ENCODE measurements at regions not wholly inside any gene's neighbourhood (a gene's known extent, or its start where the extent isn't known, plus 50 kb on each side); places are given as distances from the start of the nearest gene placed in this dataset.

GRCh38 chr11:122393209-122393860 lies 262.2 kb upstream of the UBASH3B start:
- H3K9me3 ChIP-seq: peaks cover 0 to 3% (median 0%) of the 10 kb centered on the region in 3 donors
- no peaks in the 10 kb centered on the region for H3K27me3 ChIP-seq
- intact Hi-C loops (cut with DNase I): no loop called here
- H3K4me1 ChIP-seq: no peaks in the 10 kb centered on the region
- H3K36me3 ChIP-seq: no peaks in the 10 kb centered on the region
- TF ChIP-seq POLR2A (IDR thresholded peaks at IDR 0.05): no peak
- TF ChIP-seq, protein P1, sequence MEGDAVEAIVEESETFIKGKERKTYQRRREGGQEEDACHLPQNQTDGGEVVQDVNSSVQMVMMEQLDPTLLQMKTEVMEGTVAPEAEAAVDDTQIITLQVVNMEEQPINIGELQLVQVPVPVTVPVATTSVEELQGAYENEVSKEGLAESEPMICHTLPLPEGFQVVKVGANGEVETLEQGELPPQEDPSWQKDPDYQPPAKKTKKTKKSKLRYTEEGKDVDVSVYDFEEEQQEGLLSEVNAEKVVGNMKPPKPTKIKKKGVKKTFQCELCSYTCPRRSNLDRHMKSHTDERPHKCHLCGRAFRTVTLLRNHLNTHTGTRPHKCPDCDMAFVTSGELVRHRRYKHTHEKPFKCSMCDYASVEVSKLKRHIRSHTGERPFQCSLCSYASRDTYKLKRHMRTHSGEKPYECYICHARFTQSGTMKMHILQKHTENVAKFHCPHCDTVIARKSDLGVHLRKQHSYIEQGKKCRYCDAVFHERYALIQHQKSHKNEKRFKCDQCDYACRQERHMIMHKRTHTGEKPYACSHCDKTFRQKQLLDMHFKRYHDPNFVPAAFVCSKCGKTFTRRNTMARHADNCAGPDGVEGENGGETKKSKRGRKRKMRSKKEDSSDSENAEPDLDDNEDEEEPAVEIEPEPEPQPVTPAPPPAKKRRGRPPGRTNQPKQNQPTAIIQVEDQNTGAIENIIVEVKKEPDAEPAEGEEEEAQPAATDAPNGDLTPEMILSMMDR (IDR thresholded peaks at IDR 0.05): no peak
- 83 to 95% methylated on average over 4 of the region's 4 CpGs for WGBS, 2 donors
- no peak overlapping the region for H3K4me3 ChIP-seq
- H3K27ac ChIP-seq: no peak overlapping the region
- no peak for DNase-seq

DNA sequence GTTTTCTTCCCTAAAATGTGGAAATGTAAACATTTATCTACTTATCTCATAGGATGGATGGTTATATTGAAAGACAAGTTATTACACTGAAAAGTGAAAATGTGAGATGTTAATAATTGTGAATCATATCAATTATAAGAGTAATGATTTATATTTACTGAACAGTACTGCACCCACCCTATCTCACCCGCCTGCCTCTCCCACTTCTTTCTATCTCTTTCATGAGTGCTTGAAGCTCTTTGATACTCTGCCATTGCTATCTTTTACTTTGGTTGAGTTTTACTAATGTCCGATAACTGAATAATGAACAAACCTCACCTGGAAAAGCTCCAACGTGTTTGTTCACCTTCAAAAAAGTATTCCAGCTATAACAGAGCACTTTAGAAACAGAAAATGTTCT lies 263.0 kb upstream of the UBASH3B start:
- 50 to 55% methylated on average over 3 of the region's 3 CpGs for WGBS, 2 donors
- Histone ChIP-seq H3K4me3 (no peak overlapping the region), H3K9me3 (peaks cover 0 to 3% (median 0%) of the 10 kb centered on the region in 3 donors), H3K36me3 (no peaks in the 10 kb centered on the region), H3K27me3 (no peaks in the 10 kb centered on the region), H3K27ac (no peak overlapping the region), H3K4me1 (no peaks in the 10 kb centered on the region)
- intact Hi-C loops (cut with DNase I): no loop called here
- no peak for DNase-seq
- TF ChIP-seq, protein P1 (IDR thresholded peaks at IDR 0.05): no peak
- TF ChIP-seq POLR2A (IDR thresholded peaks at IDR 0.05): no peak

- TF ChIP-seq, protein P1 (IDR thresholded peaks at IDR 0.05): no peak
- intact Hi-C loops (cut with DNase I): no loop called here
- H3K27me3 ChIP-seq: no peaks in the 10 kb centered on the region
- no peak overlapping the region for H3K27ac ChIP-seq
- no peak for DNase-seq
- peaks cover 0 to 3% (median 0%) of the 10 kb centered on the region in 3 donors for H3K9me3 ChIP-seq
- no peaks in the 10 kb centered on the region for H3K4me1 ChIP-seq
- H3K36me3 ChIP-seq: no peaks in the 10 kb centered on the region
- no peak overlapping the region for H3K4me3 ChIP-seq
Measured at GRCh38 chr11:122391049-122391448, 264.5 kb upstream of the UBASH3B start.

GRCh38 chr11:122383186-122383585 lies 267.2 kb upstream of the BLID start:
- H3K4me3 ChIP-seq: no peak overlapping the region
- no peaks in the 10 kb centered on the region for H3K36me3 ChIP-seq
- no peak for DNase-seq
- H3K27ac ChIP-seq: no peak overlapping the region
- TF ChIP-seq, protein P1 (IDR thresholded peaks at IDR 0.05): no peak
- TF ChIP-seq POLR2A (IDR thresholded peaks at IDR 0.05): no peak
- no peaks in the 10 kb centered on the region for H3K4me1 ChIP-seq
- intact Hi-C loops (cut with DNase I): no loop called here
- 73 to 88% methylated on average over 1 of the region's 1 CpG for whole genome bisulfite sequencing, 2 donors
- H3K9me3 ChIP-seq: no peaks in the 10 kb centered on the region
- no peaks in the 10 kb centered on the region for H3K27me3 ChIP-seq

- no peaks in the 10 kb centered on the region for H3K27me3 ChIP-seq
- intact Hi-C loops (cut with DNase I): no loop called here
- 74 to 90% methylated on average over 1 to 4 of the region's 4 CpGs for WGBS, 2 donors
- H3K27ac ChIP-seq: no peak overlapping the region
- H3K9me3 ChIP-seq: no peaks in the 10 kb centered on the region
- no peak for TF ChIP-seq POLR2A (IDR thresholded peaks at IDR 0.05)
- TF ChIP-seq, protein P1 (IDR thresholded peaks at IDR 0.05): no peak
- no peak for DNase-seq
- H3K36me3 ChIP-seq: no peaks in the 10 kb centered on the region
- H3K4me3 ChIP-seq: no peak overlapping the region
- H3K4me1 ChIP-seq: no peaks in the 10 kb centered on the region
Measured at GRCh38 chr11:122375687-122376399, 259.8 kb upstream of the BLID start.
